ENCODE measurements at regions not wholly inside any gene's neighbourhood (a gene's known extent, or its start where the extent isn't known, plus 50 kb on each side); places are given as distances from the start of the nearest gene placed in this dataset.

DNA sequence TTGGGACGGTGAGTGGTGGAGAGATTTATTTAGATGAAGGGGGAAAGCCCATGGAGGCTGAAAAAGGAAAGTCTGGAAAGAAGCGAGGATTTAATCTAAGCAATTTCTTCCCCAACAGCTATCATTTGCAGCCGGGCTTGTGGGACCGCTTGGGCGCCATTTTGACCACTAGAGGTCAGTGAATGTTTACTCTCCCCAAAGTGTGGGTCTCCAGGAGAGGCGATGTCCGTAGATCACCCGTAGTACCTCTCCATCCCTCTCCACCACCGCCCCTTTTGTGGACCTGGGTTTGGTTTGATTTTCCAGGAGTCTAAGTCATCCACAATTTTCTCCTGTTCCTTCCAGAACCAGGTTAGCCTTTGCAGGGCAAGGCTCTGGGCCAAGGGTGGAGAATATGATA, 91.2 kb upstream of the PARP11 start:
- Histone ChIP-seq H3K79me2 (ENCODE audit: control insufficient read depth, low read length) (no peaks in the 10 kb centered on the region), H3K9me3 (ENCODE audit: control insufficient read depth, insufficient read depth, low read length) (no peaks in the 10 kb centered on the region), H3K9me2 (replicated peaks; ENCODE audit: control insufficient read depth, low read length) (no peaks in the 10 kb centered on the region), H3K4me1 (ENCODE audit: control insufficient read depth, low read length) (no peaks in the 10 kb centered on the region), H3F3A (ENCODE audit: control insufficient read depth, insufficient read depth) (no peaks in the 10 kb centered on the region), H3K27ac (ENCODE audit: low read depth, low read length) (no peak overlapping the region), H4K20me1 (ENCODE audit: control insufficient read depth, insufficient read depth, low read depth, low read length) (no peaks in the 10 kb centered on the region), H3K4me2 (ENCODE audit: low read length) (no peak overlapping the region), H3K27me3 (ENCODE audit: control insufficient read depth, low read length) (peaks cover 16% of the 10 kb centered on the region), H3K36me3 (ENCODE audit: control insufficient read depth, low read length) (no peaks in the 10 kb centered on the region), H3K4me3 (ENCODE audit: low read length) (no peak overlapping the region)
- TF ChIP-seq, protein P1, sequence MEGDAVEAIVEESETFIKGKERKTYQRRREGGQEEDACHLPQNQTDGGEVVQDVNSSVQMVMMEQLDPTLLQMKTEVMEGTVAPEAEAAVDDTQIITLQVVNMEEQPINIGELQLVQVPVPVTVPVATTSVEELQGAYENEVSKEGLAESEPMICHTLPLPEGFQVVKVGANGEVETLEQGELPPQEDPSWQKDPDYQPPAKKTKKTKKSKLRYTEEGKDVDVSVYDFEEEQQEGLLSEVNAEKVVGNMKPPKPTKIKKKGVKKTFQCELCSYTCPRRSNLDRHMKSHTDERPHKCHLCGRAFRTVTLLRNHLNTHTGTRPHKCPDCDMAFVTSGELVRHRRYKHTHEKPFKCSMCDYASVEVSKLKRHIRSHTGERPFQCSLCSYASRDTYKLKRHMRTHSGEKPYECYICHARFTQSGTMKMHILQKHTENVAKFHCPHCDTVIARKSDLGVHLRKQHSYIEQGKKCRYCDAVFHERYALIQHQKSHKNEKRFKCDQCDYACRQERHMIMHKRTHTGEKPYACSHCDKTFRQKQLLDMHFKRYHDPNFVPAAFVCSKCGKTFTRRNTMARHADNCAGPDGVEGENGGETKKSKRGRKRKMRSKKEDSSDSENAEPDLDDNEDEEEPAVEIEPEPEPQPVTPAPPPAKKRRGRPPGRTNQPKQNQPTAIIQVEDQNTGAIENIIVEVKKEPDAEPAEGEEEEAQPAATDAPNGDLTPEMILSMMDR (IDR thresholded peaks at IDR 0.05; ENCODE audit: low read depth, low read length, poor library complexity, severe bottlenecking), result peak; percentile 43
- no peak for TF ChIP-seq EZH2phosphoT487 (IDR thresholded peaks at IDR 0.05; ENCODE audit: borderline replicate concordance, low read length)

DNA sequence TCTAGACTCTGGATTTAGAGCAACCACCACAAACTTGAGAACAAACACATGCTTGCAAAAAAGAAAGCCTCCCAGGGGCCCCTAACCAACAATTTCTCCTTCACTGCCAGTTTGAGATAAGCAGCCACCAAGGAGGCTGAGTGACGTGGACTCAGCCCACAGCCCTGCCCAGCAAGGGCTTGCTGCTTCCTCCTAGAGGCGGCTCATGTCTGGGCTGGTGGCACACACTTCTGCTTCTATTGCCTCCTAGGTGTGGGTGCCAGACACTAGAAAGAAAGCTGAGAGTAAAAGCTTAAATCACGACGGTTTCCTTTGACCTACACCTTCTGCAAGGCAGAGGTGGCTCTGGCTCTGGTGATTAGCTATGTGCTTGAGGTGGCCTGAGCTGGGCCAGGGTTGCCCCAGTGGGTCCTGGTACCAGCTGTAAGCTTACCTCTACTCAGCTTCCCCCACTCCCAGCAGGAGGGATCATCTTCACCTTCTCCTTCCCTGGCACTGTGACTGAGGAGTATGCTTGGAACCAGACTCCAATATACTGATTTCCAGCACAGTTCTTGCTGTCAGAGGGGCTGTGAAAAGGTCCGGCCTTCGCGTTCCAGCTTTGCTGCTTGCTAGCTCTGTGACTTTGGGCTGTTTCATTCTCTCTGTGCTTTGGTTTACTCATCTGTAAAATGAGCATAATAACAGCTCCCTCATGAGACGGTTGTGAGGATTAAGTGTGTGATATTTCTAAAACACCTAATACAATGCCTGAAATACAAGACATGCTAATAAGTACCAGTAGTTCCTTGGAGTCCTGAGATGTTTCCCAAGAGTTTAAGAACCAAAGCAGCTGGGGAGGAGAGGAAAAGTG, 89.7 kb upstream of the PARP11 start:
- no peaks in the 10 kb centered on the region for H4K20me1 ChIP-seq (ENCODE audit: control insufficient read depth, insufficient read depth, low read depth, low read length)
- no peaks in the 10 kb centered on the region for H3K9me2 ChIP-seq (replicated peaks; ENCODE audit: control insufficient read depth, low read length)
- H3K27me3 ChIP-seq (ENCODE audit: control insufficient read depth, low read length), result peaks cover 16% of the 10 kb centered on the region
- no peak overlapping the region for H3K4me3 ChIP-seq (ENCODE audit: low read length)
- no peaks in the 10 kb centered on the region for H3K79me2 ChIP-seq (ENCODE audit: control insufficient read depth, low read length)
- TF ChIP-seq, protein P1 (IDR thresholded peaks at IDR 0.05; ENCODE audit: low read depth, low read length, poor library complexity, severe bottlenecking), result no peak
- no peak for TF ChIP-seq EZH2phosphoT487 (IDR thresholded peaks at IDR 0.05; ENCODE audit: borderline replicate concordance, low read length)
- no peaks in the 10 kb centered on the region for H3K36me3 ChIP-seq (ENCODE audit: control insufficient read depth, low read length)
- H3K4me1 ChIP-seq (ENCODE audit: control insufficient read depth, low read length), result no peaks in the 10 kb centered on the region
- no peak overlapping the region for H3K27ac ChIP-seq (ENCODE audit: low read depth, low read length)
- H3K4me2 ChIP-seq (ENCODE audit: low read length), result no peak overlapping the region
- H3F3A ChIP-seq (ENCODE audit: control insufficient read depth, insufficient read depth), result no peaks in the 10 kb centered on the region
- H3K9me3 ChIP-seq (ENCODE audit: control insufficient read depth, insufficient read depth, low read length), result no peaks in the 10 kb centered on the region

DNA sequence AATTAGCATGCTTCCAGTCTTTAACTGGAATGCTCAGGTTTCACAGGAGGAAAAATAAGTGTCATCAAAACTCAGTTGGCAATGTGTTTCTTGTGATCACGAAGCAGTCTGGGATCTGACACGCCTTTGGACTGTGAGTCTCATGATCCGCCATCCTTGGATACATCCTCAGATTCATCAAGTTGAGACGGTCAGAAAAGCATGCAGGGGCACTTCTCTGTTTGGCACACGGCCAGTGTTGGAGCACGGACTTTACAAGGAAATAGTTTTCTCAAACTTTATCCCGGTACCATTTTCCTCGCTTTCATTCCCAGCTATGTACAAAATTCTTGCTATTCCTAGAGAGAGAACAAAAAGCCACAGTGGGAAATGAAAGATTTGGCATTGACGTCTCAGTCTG, 88.4 kb upstream of the PARP11 start:
- peaks cover 16% of the 10 kb centered on the region for H3K27me3 ChIP-seq (ENCODE audit: control insufficient read depth, low read length)
- no peaks in the 10 kb centered on the region for H3K9me2 ChIP-seq (replicated peaks; ENCODE audit: control insufficient read depth, low read length)
- no peak overlapping the region for H3K4me2 ChIP-seq (ENCODE audit: low read length)
- H3K9me3 ChIP-seq (ENCODE audit: control insufficient read depth, insufficient read depth, low read length), result no peaks in the 10 kb centered on the region
- no peaks in the 10 kb centered on the region for H3F3A ChIP-seq (ENCODE audit: control insufficient read depth, insufficient read depth)
- no peak overlapping the region for H3K27ac ChIP-seq (ENCODE audit: low read depth, low read length)
- H4K20me1 ChIP-seq (ENCODE audit: control insufficient read depth, insufficient read depth, low read depth, low read length), result no peaks in the 10 kb centered on the region
- no peaks in the 10 kb centered on the region for H3K36me3 ChIP-seq (ENCODE audit: control insufficient read depth, low read length)
- H3K79me2 ChIP-seq (ENCODE audit: control insufficient read depth, low read length), result no peaks in the 10 kb centered on the region
- no peaks in the 10 kb centered on the region for H3K4me1 ChIP-seq (ENCODE audit: control insufficient read depth, low read length)
- no peak overlapping the region for H3K4me3 ChIP-seq (ENCODE audit: low read length)
- TF ChIP-seq EZH2phosphoT487 (IDR thresholded peaks at IDR 0.05; ENCODE audit: borderline replicate concordance, low read length), result no peak
- TF ChIP-seq, protein P1 (IDR thresholded peaks at IDR 0.05; ENCODE audit: low read depth, low read length, poor library complexity, severe bottlenecking), result no peak

Measured in DOHH2 (cell line).